ENCODE measurements at regions not wholly inside any gene's neighbourhood (a gene's known extent, or its start where the extent isn't known, plus 50 kb on each side); places are given as distances from the start of the nearest gene placed in this dataset.

GRCh38 chr5:62115014-62115413, 191.0 kb upstream of the KIF2A start:
- TF ChIP-seq CTCF (conservative IDR thresholded peaks at IDR 0.05; ENCODE audit: low read depth, low read length): no peak
- peak; percentile 28 for DNase-seq (ENCODE audit: low read depth)
- no peak overlapping the region for H3K4me3 ChIP-seq (ENCODE audit: low read length)

- no peak for DNase-seq (ENCODE audit: low read depth)
- no peak for TF ChIP-seq CTCF (conservative IDR thresholded peaks at IDR 0.05; ENCODE audit: low read depth, low read length)
- no peak overlapping the region for H3K4me3 ChIP-seq (ENCODE audit: low read length)
Measured at GRCh38 chr5:62124266-62124665, 181.7 kb upstream of the KIF2A start.

GRCh38 chr5:62126090-62126489, 179.9 kb upstream of the KIF2A start:
- H3K4me3 ChIP-seq (ENCODE audit: low read length): no peak overlapping the region
- TF ChIP-seq CTCF (conservative IDR thresholded peaks at IDR 0.05; ENCODE audit: low read depth, low read length): no peak
- no peak for DNase-seq (ENCODE audit: low read depth)

- no peak overlapping the region for H3K4me3 ChIP-seq (ENCODE audit: low read length)
- no peak for DNase-seq (ENCODE audit: low read depth)
- no peak for TF ChIP-seq CTCF (conservative IDR thresholded peaks at IDR 0.05; ENCODE audit: low read depth, low read length)
Measured at GRCh38 chr5:62127098-62127736, 178.8 kb upstream of the KIF2A start.

- no peak for DNase-seq (ENCODE audit: low read depth)
- no peak overlapping the region for H3K4me3 ChIP-seq (ENCODE audit: low read length)
- TF ChIP-seq CTCF (conservative IDR thresholded peaks at IDR 0.05; ENCODE audit: low read depth, low read length): no peak
Measured at GRCh38 chr5:62130107-62130506, 175.9 kb upstream of the KIF2A start.

- TF ChIP-seq CTCF (conservative IDR thresholded peaks at IDR 0.05; ENCODE audit: low read depth, low read length): no peak
- no peak for DNase-seq (ENCODE audit: low read depth)
- no peak overlapping the region for H3K4me3 ChIP-seq (ENCODE audit: low read length)
Measured at GRCh38 chr5:62132276-62132675, 173.7 kb upstream of the KIF2A start.

GRCh38 chr5:62133426-62133825, 172.6 kb upstream of the KIF2A start:
- no peak for DNase-seq (ENCODE audit: low read depth)
- TF ChIP-seq CTCF (conservative IDR thresholded peaks at IDR 0.05; ENCODE audit: low read depth, low read length): no peak
- no peak overlapping the region for H3K4me3 ChIP-seq (ENCODE audit: low read length)

All from retinal pigment epithelial cell (primary cell).